ENCODE measurements at regions not wholly inside any gene's neighbourhood (a gene's known extent, or its start where the extent isn't known, plus 50 kb on each side); places are given as distances from the start of the nearest gene placed in this dataset.

DNA sequence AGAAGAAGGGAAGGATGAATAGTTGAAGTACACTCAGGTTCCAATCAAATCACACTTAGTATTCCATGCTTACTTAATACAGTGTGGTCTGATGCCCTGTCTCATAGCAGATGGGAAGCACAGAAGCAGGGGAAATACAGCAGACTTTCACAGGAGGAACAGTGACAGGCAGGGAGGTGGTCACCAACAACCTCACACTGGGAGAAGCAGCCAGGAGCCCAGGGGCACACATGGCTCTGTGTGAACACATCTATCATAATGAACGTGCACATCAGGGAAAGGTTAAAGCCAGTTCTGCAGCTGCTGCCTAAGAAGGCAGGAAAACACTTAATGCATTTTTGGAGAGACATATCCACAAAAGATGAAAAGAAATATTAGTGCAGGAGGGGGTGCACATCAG, 312.3 kb downstream of the MED10 start:
- Mint-ChIP-seq H3K27ac (no peak overlapping the region), H3K9me3 (peaks cover 38% of the 10 kb centered on the region), H3K27me3 (ENCODE audit: low read depth) (peaks cover 8% of the 10 kb centered on the region), H3K4me3 (no peak overlapping the region), H3K36me3 (peaks cover 16% of the 10 kb centered on the region), H3K4me1 (peaks cover 35% of the 10 kb centered on the region)
- DNase-seq (ENCODE audit: low spot score) (no peak), ATAC-seq (no peak)
- ChIA-PET CTCF (no interaction called here), POLR2A (no interaction called here)
- TF ChIP-seq ZNF416 (CRISPR knock-in tag; IDR thresholded peaks at IDR 0.05): no peak
- TF ChIP-seq EMX1 (CRISPR knock-in tag; IDR thresholded peaks at IDR 0.05): no peak

DNA sequence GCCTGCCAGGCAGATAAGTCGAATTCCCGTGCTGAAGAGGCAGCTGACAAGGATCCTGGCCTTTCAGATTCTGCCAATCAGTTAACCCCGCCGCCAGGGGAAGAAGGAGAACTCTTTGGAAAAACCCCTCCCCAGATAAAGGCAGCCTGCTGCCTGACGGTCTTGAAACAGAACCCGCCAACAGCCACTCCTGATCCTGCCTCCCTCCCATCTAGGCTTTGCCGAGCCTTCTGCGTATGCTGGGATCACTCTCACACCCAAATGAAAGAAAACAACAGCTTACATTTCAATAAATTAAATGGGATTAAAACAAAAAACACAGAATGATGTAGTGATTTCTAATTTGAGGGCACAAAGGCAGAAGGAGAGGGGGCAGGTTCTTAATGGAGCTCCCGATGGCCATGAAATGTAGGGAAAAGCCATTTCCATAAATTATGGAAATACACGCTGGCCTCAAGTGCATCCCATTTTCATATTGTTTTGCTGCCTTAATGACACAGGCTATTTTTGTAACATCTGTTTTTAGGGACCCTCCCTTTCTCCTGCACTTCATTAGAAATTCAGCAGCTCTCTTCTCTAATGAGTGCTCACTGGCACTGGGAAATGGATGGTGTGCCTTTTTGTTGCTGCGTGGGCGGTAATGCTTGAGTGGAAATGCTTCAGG, 319.1 kb downstream of the MED10 start:
- CTCF ChIA-PET: interaction anchor here (0.8 kb wide), 1 partner anchor 84 kb away, joined by 4 read pairs; no protein-coding TSS in a partner anchor
- Mint-ChIP-seq H3K4me1 (no peaks in the 10 kb centered on the region), H3K4me3 (no peak overlapping the region), H3K9me3 (peaks cover 25% of the 10 kb centered on the region), H3K27me3 (ENCODE audit: low read depth) (no peaks in the 10 kb centered on the region), H3K36me3 (peaks cover 8% of the 10 kb centered on the region), H3K27ac (no peak overlapping the region)
- no peak for ATAC-seq
- no peak for DNase-seq (ENCODE audit: low spot score)
- POLR2A ChIA-PET: no interaction called here
- TF ChIP-seq, protein P1, sequence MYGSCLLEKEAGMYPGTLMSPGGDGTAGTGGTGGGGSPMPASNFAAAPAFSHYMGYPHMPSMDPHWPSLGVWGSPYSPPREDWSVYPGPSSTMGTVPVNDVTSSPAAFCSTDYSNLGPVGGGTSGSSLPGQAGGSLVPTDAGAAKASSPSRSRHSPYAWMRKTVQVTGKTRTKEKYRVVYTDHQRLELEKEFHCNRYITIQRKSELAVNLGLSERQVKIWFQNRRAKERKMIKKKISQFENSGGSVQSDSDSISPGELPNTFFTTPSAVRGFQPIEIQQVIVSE (CRISPR knock-in tag; IDR thresholded peaks at IDR 0.05; ENCODE audit: borderline replicate concordance): no peak
- TF ChIP-seq, protein P2, sequence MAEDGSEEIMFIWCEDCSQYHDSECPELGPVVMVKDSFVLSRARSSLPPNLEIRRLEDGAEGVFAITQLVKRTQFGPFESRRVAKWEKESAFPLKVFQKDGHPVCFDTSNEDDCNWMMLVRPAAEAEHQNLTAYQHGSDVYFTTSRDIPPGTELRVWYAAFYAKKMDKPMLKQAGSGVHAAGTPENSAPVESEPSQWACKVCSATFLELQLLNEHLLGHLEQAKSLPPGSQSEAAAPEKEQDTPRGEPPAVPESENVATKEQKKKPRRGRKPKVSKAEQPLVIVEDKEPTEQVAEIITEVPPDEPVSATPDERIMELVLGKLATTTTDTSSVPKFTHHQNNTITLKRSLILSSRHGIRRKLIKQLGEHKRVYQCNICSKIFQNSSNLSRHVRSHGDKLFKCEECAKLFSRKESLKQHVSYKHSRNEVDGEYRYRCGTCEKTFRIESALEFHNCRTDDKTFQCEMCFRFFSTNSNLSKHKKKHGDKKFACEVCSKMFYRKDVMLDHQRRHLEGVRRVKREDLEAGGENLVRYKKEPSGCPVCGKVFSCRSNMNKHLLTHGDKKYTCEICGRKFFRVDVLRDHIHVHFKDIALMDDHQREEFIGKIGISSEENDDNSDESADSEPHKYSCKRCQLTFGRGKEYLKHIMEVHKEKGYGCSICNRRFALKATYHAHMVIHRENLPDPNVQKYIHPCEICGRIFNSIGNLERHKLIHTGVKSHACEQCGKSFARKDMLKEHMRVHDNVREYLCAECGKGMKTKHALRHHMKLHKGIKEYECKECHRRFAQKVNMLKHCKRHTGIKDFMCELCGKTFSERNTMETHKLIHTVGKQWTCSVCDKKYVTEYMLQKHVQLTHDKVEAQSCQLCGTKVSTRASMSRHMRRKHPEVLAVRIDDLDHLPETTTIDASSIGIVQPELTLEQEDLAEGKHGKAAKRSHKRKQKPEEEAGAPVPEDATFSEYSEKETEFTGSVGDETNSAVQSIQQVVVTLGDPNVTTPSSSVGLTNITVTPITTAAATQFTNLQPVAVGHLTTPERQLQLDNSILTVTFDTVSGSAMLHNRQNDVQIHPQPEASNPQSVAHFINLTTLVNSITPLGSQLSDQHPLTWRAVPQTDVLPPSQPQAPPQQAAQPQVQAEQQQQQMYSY (CRISPR knock-in tag; IDR thresholded peaks at IDR 0.05): no peak
- TF ChIP-seq, protein P3, sequence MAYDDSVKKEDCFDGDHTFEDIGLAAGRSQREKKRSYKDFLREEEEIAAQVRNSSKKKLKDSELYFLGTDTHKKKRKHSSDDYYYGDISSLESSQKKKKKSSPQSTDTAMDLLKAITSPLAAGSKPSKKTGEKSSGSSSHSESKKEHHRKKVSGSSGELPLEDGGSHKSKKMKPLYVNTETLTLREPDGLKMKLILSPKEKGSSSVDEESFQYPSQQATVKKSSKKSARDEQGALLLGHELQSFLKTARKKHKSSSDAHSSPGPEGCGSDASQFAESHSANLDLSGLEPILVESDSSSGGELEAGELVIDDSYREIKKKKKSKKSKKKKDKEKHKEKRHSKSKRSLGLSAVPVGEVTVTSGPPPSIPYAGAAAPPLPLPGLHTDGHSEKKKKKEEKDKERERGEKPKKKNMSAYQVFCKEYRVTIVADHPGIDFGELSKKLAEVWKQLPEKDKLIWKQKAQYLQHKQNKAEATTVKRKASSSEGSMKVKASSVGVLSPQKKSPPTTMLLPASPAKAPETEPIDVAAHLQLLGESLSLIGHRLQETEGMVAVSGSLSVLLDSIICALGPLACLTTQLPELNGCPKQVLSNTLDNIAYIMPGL (CRISPR knock-in tag; IDR thresholded peaks at IDR 0.05): no peak
- TF ChIP-seq, protein P4, sequence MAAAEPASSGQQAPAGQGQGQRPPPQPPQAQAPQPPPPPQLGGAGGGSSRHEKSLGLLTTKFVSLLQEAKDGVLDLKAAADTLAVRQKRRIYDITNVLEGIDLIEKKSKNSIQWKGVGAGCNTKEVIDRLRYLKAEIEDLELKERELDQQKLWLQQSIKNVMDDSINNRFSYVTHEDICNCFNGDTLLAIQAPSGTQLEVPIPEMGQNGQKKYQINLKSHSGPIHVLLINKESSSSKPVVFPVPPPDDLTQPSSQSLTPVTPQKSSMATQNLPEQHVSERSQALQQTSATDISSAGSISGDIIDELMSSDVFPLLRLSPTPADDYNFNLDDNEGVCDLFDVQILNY (CRISPR knock-in tag; IDR thresholded peaks at IDR 0.05): no peak
- no peak for TF ChIP-seq RORB (CRISPR knock-in tag; IDR thresholded peaks at IDR 0.05)
- TF ChIP-seq, protein P5, sequence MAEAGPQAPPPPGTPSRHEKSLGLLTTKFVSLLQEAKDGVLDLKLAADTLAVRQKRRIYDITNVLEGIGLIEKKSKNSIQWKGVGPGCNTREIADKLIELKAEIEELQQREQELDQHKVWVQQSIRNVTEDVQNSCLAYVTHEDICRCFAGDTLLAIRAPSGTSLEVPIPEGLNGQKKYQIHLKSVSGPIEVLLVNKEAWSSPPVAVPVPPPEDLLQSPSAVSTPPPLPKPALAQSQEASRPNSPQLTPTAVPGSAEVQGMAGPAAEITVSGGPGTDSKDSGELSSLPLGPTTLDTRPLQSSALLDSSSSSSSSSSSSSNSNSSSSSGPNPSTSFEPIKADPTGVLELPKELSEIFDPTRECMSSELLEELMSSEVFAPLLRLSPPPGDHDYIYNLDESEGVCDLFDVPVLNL (CRISPR knock-in tag; IDR thresholded peaks at IDR 0.05; ENCODE audit: borderline replicate concordance, low read depth): no peak
- TF ChIP-seq MXD4 (CRISPR knock-in tag; IDR thresholded peaks at IDR 0.05; ENCODE audit: borderline replicate concordance): no peak
- TF ChIP-seq, protein P6, sequence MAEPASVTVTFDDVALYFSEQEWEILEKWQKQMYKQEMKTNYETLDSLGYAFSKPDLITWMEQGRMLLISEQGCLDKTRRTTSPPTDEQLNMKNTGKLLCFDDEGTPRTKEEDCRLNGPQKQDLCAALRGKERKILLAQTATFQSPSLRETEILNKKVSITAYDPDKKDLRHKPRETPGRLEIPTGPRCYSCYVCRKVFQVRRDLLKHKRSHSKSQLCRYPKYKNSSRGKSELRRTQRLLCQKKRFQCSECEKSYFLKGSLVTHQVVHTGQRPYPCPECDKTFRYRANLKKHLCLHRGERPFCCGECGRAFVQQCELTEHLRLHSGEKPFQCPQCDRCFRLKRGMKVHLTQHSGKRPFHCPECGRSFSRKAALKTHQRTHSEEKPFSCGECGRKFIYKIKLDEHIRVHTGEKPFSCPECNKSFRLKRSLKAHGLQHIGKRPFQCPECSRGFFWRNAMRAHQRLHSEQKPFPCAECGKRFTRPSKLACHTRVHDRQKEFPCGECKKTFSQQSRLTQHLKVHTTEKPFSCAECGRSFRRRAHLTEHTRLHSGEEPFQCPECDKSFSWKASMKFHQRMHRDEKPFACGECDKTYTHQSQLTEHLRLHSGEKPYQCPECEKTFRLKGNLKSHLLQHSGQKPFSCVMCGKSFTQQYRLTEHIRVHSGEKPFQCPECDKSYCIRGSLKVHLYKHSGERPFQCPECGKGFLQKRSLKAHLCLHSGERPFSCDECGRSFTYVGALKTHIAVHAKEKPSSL (CRISPR knock-in tag; conservative IDR thresholded peaks at IDR 0.05): no peak
- TF ChIP-seq, protein P7, sequence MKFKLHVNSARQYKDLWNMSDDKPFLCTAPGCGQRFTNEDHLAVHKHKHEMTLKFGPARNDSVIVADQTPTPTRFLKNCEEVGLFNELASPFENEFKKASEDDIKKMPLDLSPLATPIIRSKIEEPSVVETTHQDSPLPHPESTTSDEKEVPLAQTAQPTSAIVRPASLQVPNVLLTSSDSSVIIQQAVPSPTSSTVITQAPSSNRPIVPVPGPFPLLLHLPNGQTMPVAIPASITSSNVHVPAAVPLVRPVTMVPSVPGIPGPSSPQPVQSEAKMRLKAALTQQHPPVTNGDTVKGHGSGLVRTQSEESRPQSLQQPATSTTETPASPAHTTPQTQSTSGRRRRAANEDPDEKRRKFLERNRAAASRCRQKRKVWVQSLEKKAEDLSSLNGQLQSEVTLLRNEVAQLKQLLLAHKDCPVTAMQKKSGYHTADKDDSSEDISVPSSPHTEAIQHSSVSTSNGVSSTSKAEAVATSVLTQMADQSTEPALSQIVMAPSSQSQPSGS (CRISPR knock-in tag; IDR thresholded peaks at IDR 0.05; ENCODE audit: borderline replicate concordance, low read depth): no peak
- TF ChIP-seq GABPB1 (CRISPR knock-in tag; IDR thresholded peaks at IDR 0.05): no peak
- no peak for TF ChIP-seq TEAD1 (CRISPR knock-in tag; IDR thresholded peaks at IDR 0.05)
- TF ChIP-seq, protein P8, sequence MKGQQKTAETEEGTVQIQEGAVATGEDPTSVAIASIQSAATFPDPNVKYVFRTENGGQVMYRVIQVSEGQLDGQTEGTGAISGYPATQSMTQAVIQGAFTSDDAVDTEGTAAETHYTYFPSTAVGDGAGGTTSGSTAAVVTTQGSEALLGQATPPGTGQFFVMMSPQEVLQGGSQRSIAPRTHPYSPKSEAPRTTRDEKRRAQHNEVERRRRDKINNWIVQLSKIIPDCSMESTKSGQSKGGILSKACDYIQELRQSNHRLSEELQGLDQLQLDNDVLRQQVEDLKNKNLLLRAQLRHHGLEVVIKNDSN (CRISPR knock-in tag; IDR thresholded peaks at IDR 0.05): no peak
- TF ChIP-seq CREM (CRISPR knock-in tag; IDR thresholded peaks at IDR 0.05): no peak
